H1 (cell line): ENCODE measurements at regions not wholly inside any gene's neighbourhood (a gene's known extent, or its start where the extent isn't known, plus 50 kb on each side); places are given as distances from the start of the nearest gene placed in this dataset.

Experiments used
- CTCF ChIA-PET: fragments of 300-600 bp; sonication (Branson Sonifier 250); formaldehyde crosslinking; loops from one replicate; lab custom pipeline; 2021; ENCODE audit not compliant: partially characterized antibody; lab: Charles Lee
- POLR2A ChIA-PET: fragments of 300-600 bp; sonication (Branson Sonifier 250); formaldehyde crosslinking; loops from one replicate; lab custom pipeline; 2021; ENCODE audit warnings: inconsistent platforms; ENCODE audit not compliant: partially characterized antibody; lab: Charles Lee
- DNase-seq, 2 experiments: peaks; one replicate each; pipeline versions ENCODE4 v3.0.0 to v3.0.0-alpha.2; 2010 to 2022; ENCODE audit warnings: low spot score in 2 of 2, low read depth in 1 of 2, mixed read lengths in 1 of 2
- FAIRE-seq: peaks from 2 replicates; lab custom pipeline; 2011; peaks lifted over from hg19 to GRCh38; lab: Jason Lieb, UNC
- H2AFZ ChIP-seq: 2 replicates; pipeline ENCODE4 v1.8.1; 2012; ENCODE audit warnings: low read length, inconsistent platforms
- H2AK5ac ChIP-seq: 2 replicates; pipeline ENCODE4 v1.6.1; 2013; ENCODE audit warnings: low read depth, low read length
- H2BK120ac ChIP-seq: replicated peaks from 2 replicates; pipeline ENCODE3; 2013; ENCODE audit warnings: low read depth, low read length, inconsistent platforms
- H2BK12ac ChIP-seq: 2 replicates; pipeline ENCODE4 v1.6.1; 2013; ENCODE audit warnings: low read depth, low read length
- H2BK15ac ChIP-seq: 2 replicates; pipeline ENCODE4 v1.6.1; 2013; ENCODE audit warnings: low read length
- H2BK20ac ChIP-seq: 2 replicates; pipeline ENCODE4 v1.6.1; 2013; ENCODE audit warnings: low read length
- H2BK5ac ChIP-seq: 2 replicates; pipeline ENCODE4 v1.6.1; 2013; ENCODE audit warnings: low read depth, low read length
- H3K14ac ChIP-seq: 2 replicates; pipeline ENCODE4 v1.6.1; 2013; ENCODE audit warnings: inconsistent platforms; ENCODE audit not compliant: insufficient read length
- H3K18ac ChIP-seq: 2 replicates; pipeline ENCODE4 v1.6.1; 2013; ENCODE audit warnings: low read length; ENCODE audit errors: extremely low read depth
- H3K23ac ChIP-seq: 2 replicates; pipeline ENCODE4 v1.6.1; 2013; ENCODE audit warnings: inconsistent platforms; ENCODE audit not compliant: insufficient read length
- H3K23me2 ChIP-seq: 2 replicates; pipeline ENCODE4 v1.6.1; 2013; ENCODE audit warnings: low read depth, low read length
- H3K27ac ChIP-seq: 2 replicates; pipeline ENCODE4 v1.6.1; 2011; ENCODE audit warnings: low read depth, low read length, inconsistent platforms
- H3K27me3 ChIP-seq, 4 experiments: replicated peaks in 1 of 4; 1 replicate in 1 of 4; 2 replicates in 3 of 4; pipeline versions ENCODE4 v1.6.1 to v1.8.1; 2011 to 2013; ENCODE audit warnings: low read length in 3 of 4, mild to moderate bottlenecking in 3 of 4, inconsistent platforms in 2 of 4, mixed read lengths in 2 of 4, moderate library complexity in 1 of 4; ENCODE audit not compliant: control insufficient read depth in 3 of 4, insufficient read depth in 3 of 4; ENCODE audit errors: extremely low read depth in 1 of 4
- H3K36me3 ChIP-seq, 4 experiments: 2 replicates each; pipeline versions ENCODE4 v1.6.1 to v1.8.1; 2011 to 2013; ENCODE audit warnings: mild to moderate bottlenecking in 4 of 4, low read length in 3 of 4, moderate library complexity in 2 of 4, control low read depth in 1 of 4, inconsistent platforms in 1 of 4; ENCODE audit not compliant: insufficient read depth in 4 of 4, control insufficient read depth in 2 of 4
- H3K4ac ChIP-seq: replicated peaks from 2 replicates; pipeline ENCODE3; 2013; ENCODE audit warnings: low read length, low read depth, mixed read lengths, inconsistent platforms; ENCODE audit not compliant: insufficient read length
- H3K4me1 ChIP-seq, 4 experiments: replicated peaks in 1 of 4; 1 replicate in 1 of 4; 2 replicates in 3 of 4; pipeline versions ENCODE4 v1.6.1 to v1.8.1; 2011 to 2013; ENCODE audit warnings: low read length in 3 of 4, inconsistent platforms in 2 of 4, mixed read lengths in 1 of 4; ENCODE audit not compliant: insufficient read depth in 4 of 4, control insufficient read depth in 3 of 4
- H3K4me2 ChIP-seq, 2 experiments: 2 replicates each; pipeline versions ENCODE4 v1.6.1 to v1.8.1; 2011 to 2013; ENCODE audit warnings: low read depth in 2 of 2, low read length in 2 of 2, control low read depth in 1 of 2, inconsistent platforms in 1 of 2, mild to moderate bottlenecking in 1 of 2; ENCODE audit not compliant: insufficient read depth in 1 of 2
- H3K4me3 ChIP-seq, 4 experiments: fragments of 200-600, 300-600 bp in 1 of 4; sonication (generic), shearing (Covaris generic), sonication (Bioruptor Twin) in 1 of 4; 2 replicates each; pipeline versions ENCODE4 v1.5.1 to v1.8.1; 2011 to 2016; ENCODE audit warnings: low read length in 4 of 4, low read depth in 3 of 4, control low read depth in 2 of 4, inconsistent platforms in 2 of 4, mild to moderate bottlenecking in 2 of 4, mixed read lengths in 1 of 4, moderate library complexity in 1 of 4; ENCODE audit not compliant: insufficient read depth in 2 of 4; ENCODE audit errors: extremely low read depth in 1 of 4
- H3K56ac ChIP-seq: replicated peaks from 2 replicates; pipeline ENCODE3; 2013; ENCODE audit warnings: low read depth, mild to moderate bottlenecking, mixed read lengths, low read length, inconsistent platforms; ENCODE audit not compliant: insufficient read length
- H3K79me1 ChIP-seq: 2 replicates; pipeline ENCODE4 v1.6.1; 2013; ENCODE audit warnings: low read depth, low read length, control low read depth
- H3K79me2 ChIP-seq, 2 experiments: 2 replicates each; pipeline versions ENCODE4 v1.6.1 to v1.8.1; 2012 to 2013; ENCODE audit warnings: low read length in 2 of 2, mild to moderate bottlenecking in 2 of 2, inconsistent platforms in 1 of 2; ENCODE audit not compliant: insufficient read depth in 2 of 2, control insufficient read depth in 1 of 2
- H3K9ac ChIP-seq, 4 experiments: replicated peaks in 1 of 4; 1 replicate in 1 of 4; 2 replicates in 3 of 4; pipeline versions ENCODE4 v1.6.1 to v1.8.1; 2011 to 2013; ENCODE audit warnings: low read depth in 3 of 4, low read length in 3 of 4, control low read depth in 2 of 4, mild to moderate bottlenecking in 2 of 4, moderate library complexity in 2 of 4, inconsistent platforms in 1 of 4; ENCODE audit errors: extremely low read depth in 1 of 4
- H3K9me3 ChIP-seq, 2 experiments: 2 replicates each; pipeline versions ENCODE4 v1.6.1 to v1.8.1; 2012 to 2013; ENCODE audit warnings: mild to moderate bottlenecking in 2 of 2, moderate library complexity in 2 of 2, control low read depth in 1 of 2, inconsistent platforms in 1 of 2, low read depth in 1 of 2, low read length in 1 of 2, mixed read lengths in 1 of 2; ENCODE audit not compliant: insufficient read depth in 2 of 2
- H4K20me1 ChIP-seq, 2 experiments: replicated peaks in 1 of 2; 2 replicates each; pipeline versions ENCODE3 to v1.8.1; 2011 to 2013; ENCODE audit warnings: inconsistent platforms in 2 of 2, low read length in 2 of 2, mild to moderate bottlenecking in 1 of 2; ENCODE audit not compliant: insufficient read depth in 2 of 2, control insufficient read depth in 1 of 2
- H4K5ac ChIP-seq: 2 replicates; pipeline ENCODE4 v1.6.1; 2013; ENCODE audit warnings: low read length, low read depth, mixed read lengths, inconsistent platforms; ENCODE audit not compliant: insufficient read length
- H4K8ac ChIP-seq: 2 replicates; pipeline ENCODE4 v1.8.0; 2013; ENCODE audit warnings: mild to moderate bottlenecking, moderate library complexity, low read length, inconsistent platforms; ENCODE audit not compliant: insufficient read depth; ENCODE audit errors: extremely low read depth
- H4K91ac ChIP-seq: replicated peaks from 2 replicates; pipeline ENCODE3; 2013; ENCODE audit warnings: low read length, mixed read lengths, inconsistent platforms; ENCODE audit not compliant: insufficient read length
- EZH2 ChIP-seq: fragments of 200-600 bp; sonication (generic); IDR thresholded peaks from 2 replicates; pipeline ENCODE4 v1.7.1; 2012; ENCODE audit warnings: low read depth, mild to moderate bottlenecking, moderate library complexity, low read length, inconsistent platforms; ENCODE audit not compliant: severe bottlenecking
- SIRT6 ChIP-seq: IDR thresholded peaks from one replicate; pipeline ENCODE4 v1.7.1; 2012; ENCODE audit warnings: low read length, inconsistent platforms
- WGBS, 2 experiments: shearing (Covaris generic) in 1 of 2; methylation state at CpG; one replicate each; pipeline versions ENCODE4 v1.1.6 to v1.1.7; 2013 to 2015; ENCODE audit warnings: low lambda C conversion rate in 2 of 2, mixed read lengths in 2 of 2, inconsistent platforms in 1 of 2, low coverage in 1 of 2, missing lambda C conversion rate in 1 of 2; ENCODE audit not compliant: insufficient replicate concordance in 2 of 2, insufficient coverage in 1 of 2, insufficient read length in 1 of 2; ENCODE audit errors: extremely low coverage in 1 of 2, missing lambda C conversion rate in 1 of 2; 5-methylcytosine and 5-hydroxymethylcytosine counted together
- TF ChIP-seq, protein P1 (sequence below): IDR thresholded peaks from 2 replicates; pipeline ENCODE4 v1.6.1; 2012; ENCODE audit warnings: inconsistent platforms

- no peaks in the 10 kb centered on the region for H3K23me2 ChIP-seq
- no peaks in the 10 kb centered on the region for H3K79me1 ChIP-seq
- H3K36me3 ChIP-seq: no peaks in the 10 kb centered on the region
- no peaks in the 10 kb centered on the region for H4K20me1 ChIP-seq
- no peak overlapping the region for H4K8ac ChIP-seq
- no peak overlapping the region for H2AK5ac ChIP-seq
- H3K18ac ChIP-seq: 0 out of 2 replicates have a peak overlapping the region, but pooled peaks have one; percentile 15
- DNase-seq (no peak), FAIRE-seq (peak; percentile 48)
- no peak overlapping the region for H2BK5ac ChIP-seq
- H3K9ac ChIP-seq: no peak overlapping the region
- H3K4me1 ChIP-seq: peaks cover 0 to 14% (median 8%) of the 10 kb centered on the region in 4 experiments; a peak in 4 of 7 replicates
- no peak overlapping the region for H3K27ac ChIP-seq
- no peaks in the 10 kb centered on the region for H3K27me3 ChIP-seq
- H3K56ac ChIP-seq: no peak overlapping the region
- H3K4me2 ChIP-seq: no peak overlapping the region; a peak in 1 of 4 replicates
- H2BK120ac ChIP-seq: peak overlapping the region; percentile 79
- no peak overlapping the region; the same call in 1 of the 2 replicates for H2BK12ac ChIP-seq
- POLR2A ChIA-PET: no interaction called here
- H3K14ac ChIP-seq: no peak overlapping the region
- H3K4me3 ChIP-seq: peak overlapping the region in 1 of 4 experiments; percentile 45; a peak in 1 of 8 replicates
- no peaks in the 10 kb centered on the region for H3K79me2 ChIP-seq
- 87% methylated on average over 6 of the region's 6 CpGs; no CpG with 5 or more reads in 1 of the 2 experiments for WGBS, 2 experiments
- H3K4ac ChIP-seq: no peak overlapping the region
- H4K5ac ChIP-seq: no peak overlapping the region
- no peak overlapping the region for H2BK20ac ChIP-seq
- H3K9me3 ChIP-seq: peaks cover under 1 to 4% of the 10 kb centered on the region in 2 experiments; a peak in 3 of 4 replicates
- H2BK15ac ChIP-seq: no peak overlapping the region
- CTCF ChIA-PET: no interaction called here
- no peak overlapping the region for H4K91ac ChIP-seq
- H3K23ac ChIP-seq: no peak overlapping the region
- H2AFZ ChIP-seq: 0 out of 2 replicates have a peak overlapping the region, but pooled peaks have one; percentile 25
- TF ChIP-seq SIRT6 (no peak), EZH2 (no peak)
- TF ChIP-seq, protein P1, sequence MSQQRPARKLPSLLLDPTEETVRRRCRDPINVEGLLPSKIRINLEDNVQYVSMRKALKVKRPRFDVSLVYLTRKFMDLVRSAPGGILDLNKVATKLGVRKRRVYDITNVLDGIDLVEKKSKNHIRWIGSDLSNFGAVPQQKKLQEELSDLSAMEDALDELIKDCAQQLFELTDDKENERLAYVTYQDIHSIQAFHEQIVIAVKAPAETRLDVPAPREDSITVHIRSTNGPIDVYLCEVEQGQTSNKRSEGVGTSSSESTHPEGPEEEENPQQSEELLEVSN: no peak
Measured at GRCh38 chr4:107348188-107349050, 312.3 kb upstream of the DKK2 start.
